ENCODE measurements at regions not wholly inside any gene's neighbourhood (a gene's known extent, or its start where the extent isn't known, plus 50 kb on each side); places are given as distances from the start of the nearest gene placed in this dataset.

DNA sequence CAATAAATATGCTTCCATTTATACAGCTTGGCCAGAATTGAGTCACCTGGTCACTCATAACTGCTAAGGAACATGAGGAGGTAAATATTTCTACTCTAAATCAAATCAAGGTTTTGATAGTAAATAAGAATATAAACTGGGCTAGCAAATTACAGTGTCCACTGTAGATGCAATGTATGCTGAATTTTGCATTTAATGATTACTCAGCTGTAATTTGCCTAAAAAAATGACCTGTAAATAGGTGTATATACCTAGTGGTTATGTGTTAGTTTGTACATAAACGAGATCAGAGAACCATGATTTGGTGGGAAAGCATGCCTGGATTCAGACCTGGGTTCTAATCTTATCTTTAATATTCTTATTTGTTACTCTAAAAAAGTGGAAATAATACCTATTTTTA lies 76.6 kb upstream of the CNTN1 start:
- ChIA-PET POLR2A (no interaction called here), CTCF (no interaction called here)
- TF ChIP-seq, protein P1, sequence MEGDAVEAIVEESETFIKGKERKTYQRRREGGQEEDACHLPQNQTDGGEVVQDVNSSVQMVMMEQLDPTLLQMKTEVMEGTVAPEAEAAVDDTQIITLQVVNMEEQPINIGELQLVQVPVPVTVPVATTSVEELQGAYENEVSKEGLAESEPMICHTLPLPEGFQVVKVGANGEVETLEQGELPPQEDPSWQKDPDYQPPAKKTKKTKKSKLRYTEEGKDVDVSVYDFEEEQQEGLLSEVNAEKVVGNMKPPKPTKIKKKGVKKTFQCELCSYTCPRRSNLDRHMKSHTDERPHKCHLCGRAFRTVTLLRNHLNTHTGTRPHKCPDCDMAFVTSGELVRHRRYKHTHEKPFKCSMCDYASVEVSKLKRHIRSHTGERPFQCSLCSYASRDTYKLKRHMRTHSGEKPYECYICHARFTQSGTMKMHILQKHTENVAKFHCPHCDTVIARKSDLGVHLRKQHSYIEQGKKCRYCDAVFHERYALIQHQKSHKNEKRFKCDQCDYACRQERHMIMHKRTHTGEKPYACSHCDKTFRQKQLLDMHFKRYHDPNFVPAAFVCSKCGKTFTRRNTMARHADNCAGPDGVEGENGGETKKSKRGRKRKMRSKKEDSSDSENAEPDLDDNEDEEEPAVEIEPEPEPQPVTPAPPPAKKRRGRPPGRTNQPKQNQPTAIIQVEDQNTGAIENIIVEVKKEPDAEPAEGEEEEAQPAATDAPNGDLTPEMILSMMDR (IDR thresholded peaks at IDR 0.05) = no peak
- H3K4me1 ChIP-seq (ENCODE audit: insufficient read depth, low read length) = no peaks in the 10 kb centered on the region
- no peak for ATAC-seq (ENCODE audit: poor library complexity)
- peaks cover 0 to 10% of the 10 kb centered on the region in 2 experiments for H3K9me3 ChIP-seq (ENCODE audit: control insufficient read depth in 1 of 2, insufficient read depth in 1 of 2, low read length in 2 of 2)
- H3K27ac ChIP-seq (ENCODE audit: low read depth in 1 of 2, low read length in 2 of 2) = no peak overlapping the region
- H3K9me3 Mint-ChIP-seq = peaks cover 4% of the 10 kb centered on the region
- H3K36me3 ChIP-seq (ENCODE audit: insufficient read depth, low read length) = no peaks in the 10 kb centered on the region
- no peak for DNase-seq
- intact Hi-C loops (cut with DNase I, micrococcal nuclease) = no loop called here
- H3K27me3 ChIP-seq (ENCODE audit: control insufficient read depth in 1 of 2, insufficient read depth in 2 of 2, low read length in 2 of 2) = no peaks in the 10 kb centered on the region
- H3K27ac Mint-ChIP-seq = no peak overlapping the region
- no peak overlapping the region for H3K4me3 ChIP-seq (ENCODE audit: low read length)
- H3K36me3 Mint-ChIP-seq (ENCODE audit: low read depth) = no peaks in the 10 kb centered on the region
- H3K27me3 Mint-ChIP-seq = no peaks in the 10 kb centered on the region
- no peak overlapping the region for H3K4me3 Mint-ChIP-seq
- no peaks in the 10 kb centered on the region for H3K4me1 Mint-ChIP-seq (ENCODE audit: low read depth)

DNA sequence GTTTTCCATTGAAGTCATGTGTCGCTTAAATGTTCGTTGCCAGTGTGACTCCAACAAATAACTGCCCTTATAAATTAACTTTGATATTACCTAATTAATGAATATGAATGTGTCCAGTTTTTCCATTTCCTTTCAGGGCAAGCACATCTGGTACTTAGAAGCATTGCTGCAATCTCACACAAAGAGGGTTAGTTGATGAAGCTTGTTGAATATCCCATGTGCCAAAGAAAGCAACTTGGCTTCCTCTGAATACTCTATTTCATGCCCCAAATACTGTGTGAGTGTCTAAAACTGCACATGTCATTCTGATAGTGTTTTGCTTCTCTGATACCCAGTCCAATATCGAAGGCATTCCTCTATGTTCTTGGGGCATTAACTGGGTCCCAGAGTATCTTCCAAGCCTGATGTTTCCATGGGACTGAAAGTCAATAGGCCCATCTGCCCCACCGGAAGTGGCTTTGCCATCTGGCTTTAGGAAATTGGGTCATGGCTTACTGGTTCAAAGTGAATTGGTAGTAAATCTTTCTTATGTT lies 75.8 kb upstream of the CNTN1 start:
- no peak overlapping the region for H3K4me3 Mint-ChIP-seq
- ChIA-PET CTCF (no interaction called here), POLR2A (no interaction called here)
- TF ChIP-seq, protein P1 (IDR thresholded peaks at IDR 0.05) = no peak
- Histone ChIP-seq H3K4me3 (ENCODE audit: low read length) (no peak overlapping the region), H3K27me3 (ENCODE audit: control insufficient read depth in 1 of 2, insufficient read depth in 2 of 2, low read length in 2 of 2) (no peaks in the 10 kb centered on the region), H3K4me1 (ENCODE audit: insufficient read depth, low read length) (no peaks in the 10 kb centered on the region), H3K36me3 (ENCODE audit: insufficient read depth, low read length) (no peaks in the 10 kb centered on the region), H3K9me3 (ENCODE audit: control insufficient read depth in 1 of 2, insufficient read depth in 1 of 2, low read length in 2 of 2) (peaks cover 0 to 13% of the 10 kb centered on the region in 2 experiments), H3K27ac (ENCODE audit: low read depth in 1 of 2, low read length in 2 of 2) (no peak overlapping the region)
- no peaks in the 10 kb centered on the region for H3K27me3 Mint-ChIP-seq
- peaks cover 2% of the 10 kb centered on the region for H3K9me3 Mint-ChIP-seq
- no peaks in the 10 kb centered on the region for H3K4me1 Mint-ChIP-seq (ENCODE audit: low read depth)
- no peak for ATAC-seq (ENCODE audit: poor library complexity)
- intact Hi-C loops (cut with DNase I, micrococcal nuclease) = no loop called here
- no peak for DNase-seq
- no peak overlapping the region for H3K27ac Mint-ChIP-seq
- H3K36me3 Mint-ChIP-seq (ENCODE audit: low read depth) = no peaks in the 10 kb centered on the region

DNA sequence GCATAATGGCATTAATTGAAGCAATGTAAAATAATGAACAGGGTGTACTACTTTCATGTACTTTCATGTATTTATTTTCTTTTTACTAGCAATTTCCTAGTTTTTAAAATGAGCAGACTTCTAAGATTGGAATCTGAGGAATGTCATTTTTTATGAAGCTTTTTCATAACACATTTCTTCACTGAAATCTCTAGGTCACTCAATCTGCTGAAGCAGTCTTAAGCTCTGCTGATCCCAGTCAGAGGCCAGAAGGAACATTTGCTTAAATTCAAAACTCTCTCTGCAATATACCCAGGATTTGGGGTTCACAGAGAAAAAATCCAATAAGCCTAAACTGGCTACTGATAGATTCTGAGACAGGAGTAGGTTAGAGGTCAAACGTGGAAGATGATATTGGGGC lies 73.6 kb upstream of the CNTN1 start:
- Histone ChIP-seq H3K4me1 (ENCODE audit: insufficient read depth, low read length) (no peaks in the 10 kb centered on the region), H3K4me3 (ENCODE audit: low read length) (no peak overlapping the region), H3K27ac (ENCODE audit: low read depth in 1 of 2, low read length in 2 of 2) (no peak overlapping the region), H3K9me3 (ENCODE audit: control insufficient read depth in 1 of 2, insufficient read depth in 1 of 2, low read length in 2 of 2) (peaks cover 0 to 12% of the 10 kb centered on the region in 2 experiments), H3K27me3 (ENCODE audit: control insufficient read depth in 1 of 2, insufficient read depth in 2 of 2, low read length in 2 of 2) (no peaks in the 10 kb centered on the region), H3K36me3 (ENCODE audit: insufficient read depth, low read length) (no peaks in the 10 kb centered on the region)
- no peaks in the 10 kb centered on the region for H3K4me1 Mint-ChIP-seq (ENCODE audit: low read depth)
- DNase-seq (no peak), ATAC-seq (ENCODE audit: poor library complexity) (no peak)
- TF ChIP-seq, protein P1 (IDR thresholded peaks at IDR 0.05) = no peak
- CTCF ChIA-PET = no interaction called here
- intact Hi-C loops (cut with DNase I, micrococcal nuclease) = no loop called here
- H3K4me3 Mint-ChIP-seq = no peak overlapping the region
- POLR2A ChIA-PET = no interaction called here
- no peak overlapping the region for H3K27ac Mint-ChIP-seq
- no peaks in the 10 kb centered on the region for H3K27me3 Mint-ChIP-seq
- no peaks in the 10 kb centered on the region for H3K9me3 Mint-ChIP-seq
- H3K36me3 Mint-ChIP-seq (ENCODE audit: low read depth) = no peaks in the 10 kb centered on the region
